Tibial artery (tissue), 4 donors: ENCODE measurements at regions not wholly inside any gene's neighbourhood (a gene's known extent, or its start where the extent isn't known, plus 50 kb on each side); places are given as distances from the start of the nearest gene placed in this dataset.

Experiments
- DNase-seq, 2 donors: peaks; one replicate each; pipeline ENCODE4 v3.0.0-alpha.2; 2019
- H3K27ac ChIP-seq, 2 donors: fragments of 200-600 bp; sonication (generic) in 1 of 2; 1 replicate in 1 of 2; 2 replicates in 1 of 2; pipeline ENCODE4 v1.5.1; 2018 to 2019; ENCODE audit warnings: mild to moderate bottlenecking in 1 of 2
- H3K27me3 ChIP-seq, 2 donors: fragments of 200-600 bp; sonication (generic) in 1 of 2; one replicate each; pipeline versions ENCODE4 v1.5.1 to v1.6.0; 2016 to 2019
- H3K36me3 ChIP-seq, 3 donors: fragments of 200-600 bp; sonication (generic) in 2 of 3; one replicate each; pipeline ENCODE4 v1.5.1; 2016 to 2019; ENCODE audit warnings: mild to moderate bottlenecking in 2 of 3
- H3K4me1 ChIP-seq, 4 donors: fragments of 200-600 bp; sonication (generic) in 2 of 4; 1 replicate in 3 of 4; 2 replicates in 1 of 4; pipeline ENCODE4 v1.5.1; 2016 to 2019
- H3K4me3 ChIP-seq, 2 donors: fragments of 200-600 bp; sonication (generic) in 1 of 2; 1 replicate in 1 of 2; 2 replicates in 1 of 2; pipeline ENCODE4 v1.5.1; 2018 to 2019; ENCODE audit warnings: mild to moderate bottlenecking in 2 of 2
- H3K9me3 ChIP-seq, 3 donors: fragments of 200-600 bp; sonication (generic) in 1 of 3; one replicate each; pipeline ENCODE4 v1.5.1; 2016 to 2019
- CTCF ChIP-seq, 2 experiments: fragments of 200-600 bp in 1 of 2; fragments of 450-650 bp in 1 of 2; IDR thresholded peaks; one replicate each; pipeline ENCODE4 v1.5.1; 2017 to 2019; ENCODE audit warnings: antibody characterized with exemption in 2 of 2, mild to moderate bottlenecking in 1 of 2, moderate library complexity in 1 of 2
- intact Hi-C: fragments of 100-400 bp; cut with DNase I; formaldehyde crosslinking; loops from one replicate; pipeline ENCODE4 v1.15.0; 2023; ENCODE audit warnings: low total_unique reads

- DNase-seq, result no peak
- Histone ChIP-seq H3K4me1 (no peaks in the 10 kb centered on the region), H3K4me3 (no peak overlapping the region), H3K27me3 (no peaks in the 10 kb centered on the region), H3K9me3 (no peaks in the 10 kb centered on the region), H3K27ac (no peak overlapping the region), H3K36me3 (no peaks in the 10 kb centered on the region)
- intact Hi-C loops, result no loop called here
- no peak for TF ChIP-seq CTCF (IDR thresholded peaks at IDR 0.05)
Observed at GRCh38 chr15:24733659-24734058, 58.1 kb downstream of the NPAP1 start.

- no peak overlapping the region for H3K27ac ChIP-seq
- intact Hi-C loops, result no loop called here
Observed at GRCh38 chr15:24734396-24734795, 58.8 kb downstream of the NPAP1 start.

GRCh38 chr15:24745290-24745689 is 69.7 kb downstream of the NPAP1 start:
- Histone ChIP-seq H3K36me3 (no peaks in the 10 kb centered on the region), H3K4me1 (no peaks in the 10 kb centered on the region), H3K27ac (no peak overlapping the region), H3K27me3 (peaks cover 0 to 3% of the 10 kb centered on the region in 2 donors), H3K4me3 (no peak overlapping the region), H3K9me3 (peaks cover 0 to 5% (median 0%) of the 10 kb centered on the region in 3 donors)
- TF ChIP-seq CTCF (IDR thresholded peaks at IDR 0.05), result no peak
- no peak for DNase-seq
- intact Hi-C loops, result no loop called here

More at GRCh38 chr15:24734396-24734795, 58.8 kb downstream of the NPAP1 start:
- Histone ChIP-seq H3K9me3 (no peaks in the 10 kb centered on the region), H3K27me3 (no peaks in the 10 kb centered on the region), H3K4me3 (no peak overlapping the region), H3K36me3 (no peaks in the 10 kb centered on the region), H3K4me1 (no peaks in the 10 kb centered on the region)
- TF ChIP-seq CTCF (IDR thresholded peaks at IDR 0.05), result no peak
- DNase-seq, result no peak

- Histone ChIP-seq H3K36me3 (no peaks in the 10 kb centered on the region), H3K9me3 (peaks cover 0 to 5% (median 0%) of the 10 kb centered on the region in 3 donors), H3K27me3 (peaks cover 0 to 3% of the 10 kb centered on the region in 2 donors), H3K4me1 (no peaks in the 10 kb centered on the region), H3K4me3 (no peak overlapping the region), H3K27ac (no peak overlapping the region)
- DNase-seq, result no peak
- TF ChIP-seq CTCF (IDR thresholded peaks at IDR 0.05), result no peak
- intact Hi-C loops, result no loop called here
Observed at GRCh38 chr15:24746094-24746493, 70.5 kb downstream of the NPAP1 start.

GRCh38 chr15:24747376-24747775 is 71.8 kb downstream of the NPAP1 start:
- DNase-seq, result no peak
- Histone ChIP-seq H3K4me1 (no peaks in the 10 kb centered on the region), H3K27ac (no peak overlapping the region), H3K27me3 (peaks cover 0 to 3% of the 10 kb centered on the region in 2 donors), H3K36me3 (no peaks in the 10 kb centered on the region), H3K4me3 (no peak overlapping the region), H3K9me3 (peaks cover 0 to 5% (median 0%) of the 10 kb centered on the region in 3 donors)
- no peak for TF ChIP-seq CTCF (IDR thresholded peaks at IDR 0.05)
- intact Hi-C loops, result no loop called here
